Right forelimb (tissue), 1 donor: ENCODE measurements at regions not wholly inside any gene's neighbourhood (a gene's known extent, or its start where the extent isn't known, plus 50 kb on each side); places are given as distances from the start of the nearest gene placed in this dataset.

Source experiments
- DNase-seq: peaks from one replicate; pipeline ENCODE4 v3.0.0-alpha.2; 2018

- no peak for DNase-seq
Observed at GRCh38 chr11:115939104-115939730, 435.0 kb upstream of the CADM1 start.

GRCh38 chr11:115933564-115933963, 429.3 kb upstream of the CADM1 start:
- DNase-seq: no peak

- DNase-seq: no peak
Observed at GRCh38 chr11:115931548-115932083, 427.4 kb upstream of the CADM1 start.

DNA sequence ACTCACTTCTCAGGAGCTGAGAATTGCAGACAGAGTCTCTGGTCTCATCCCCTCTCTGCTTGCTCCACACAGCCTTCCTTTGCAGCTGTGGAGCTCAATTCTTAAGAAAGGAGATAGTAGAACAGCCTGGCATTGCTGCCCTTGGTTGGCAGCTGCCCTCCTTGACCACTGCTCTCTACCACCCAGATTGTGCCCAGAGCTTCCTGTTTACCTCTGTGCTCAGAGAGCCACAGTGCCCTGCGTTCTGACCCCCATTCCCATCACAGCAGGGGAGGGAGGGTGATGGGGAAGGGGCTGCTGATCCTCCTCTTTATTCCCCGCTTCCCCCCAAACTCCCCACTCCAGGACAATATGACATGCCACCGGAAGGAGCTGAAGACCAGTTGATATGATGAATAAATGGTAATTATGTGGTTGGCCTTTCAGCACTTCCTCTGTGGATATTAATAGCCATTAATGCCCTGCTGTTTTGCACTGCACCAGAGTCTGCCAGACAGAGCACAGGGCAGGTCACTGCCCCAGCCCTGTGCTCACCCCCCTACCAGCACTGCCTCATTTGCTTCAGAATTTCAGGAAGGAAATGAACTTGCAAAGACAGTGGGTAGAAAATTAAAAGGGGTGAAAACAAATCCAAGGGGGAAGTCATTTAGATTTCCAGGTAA, 426.8 kb upstream of the CADM1 start:
- DNase-seq: no peak

DNA sequence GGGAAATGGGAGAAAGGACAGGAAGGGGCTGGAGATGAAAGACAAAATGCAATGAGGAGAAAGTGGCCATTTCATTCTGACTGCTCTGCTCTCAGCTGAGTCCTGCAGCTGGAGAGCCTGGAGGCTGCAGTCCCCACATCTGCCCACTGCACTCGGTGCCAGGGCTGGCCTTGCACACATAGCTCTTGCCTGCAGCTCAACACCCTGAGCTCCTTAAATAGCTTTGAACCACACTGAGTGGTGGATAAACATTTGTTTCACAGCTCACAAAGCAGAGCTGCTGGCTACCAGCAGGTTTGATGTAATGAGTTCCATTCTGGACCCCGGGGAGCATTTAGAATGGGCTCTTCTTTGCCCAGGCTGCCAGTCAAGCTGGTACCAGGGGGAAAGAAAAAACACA, 426.1 kb upstream of the CADM1 start:
- no peak for DNase-seq

DNA sequence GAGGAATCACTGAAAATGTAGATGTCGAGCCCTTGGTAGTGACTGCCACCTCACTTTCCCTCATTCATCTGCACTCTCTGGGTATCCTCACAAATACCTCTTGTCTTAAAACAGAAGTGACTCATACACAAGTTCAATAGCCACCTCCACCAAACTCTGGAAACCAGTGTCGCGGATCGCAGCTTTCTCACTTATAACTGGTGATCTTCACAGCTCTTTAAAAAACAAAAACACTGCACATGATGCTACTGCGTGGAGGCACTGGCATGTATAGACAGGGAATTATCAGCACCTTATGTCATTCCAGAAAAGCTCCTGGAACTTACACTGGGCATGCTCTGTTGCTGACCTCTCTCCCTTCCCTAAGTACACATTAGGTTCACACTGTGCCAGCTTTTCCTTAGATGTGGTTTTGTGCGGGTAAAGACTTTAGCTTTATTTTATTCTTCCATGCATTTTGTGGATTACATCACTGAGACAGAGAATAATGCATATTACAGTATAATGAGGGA, 425.5 kb upstream of the CADM1 start:
- no peak for DNase-seq

DNA sequence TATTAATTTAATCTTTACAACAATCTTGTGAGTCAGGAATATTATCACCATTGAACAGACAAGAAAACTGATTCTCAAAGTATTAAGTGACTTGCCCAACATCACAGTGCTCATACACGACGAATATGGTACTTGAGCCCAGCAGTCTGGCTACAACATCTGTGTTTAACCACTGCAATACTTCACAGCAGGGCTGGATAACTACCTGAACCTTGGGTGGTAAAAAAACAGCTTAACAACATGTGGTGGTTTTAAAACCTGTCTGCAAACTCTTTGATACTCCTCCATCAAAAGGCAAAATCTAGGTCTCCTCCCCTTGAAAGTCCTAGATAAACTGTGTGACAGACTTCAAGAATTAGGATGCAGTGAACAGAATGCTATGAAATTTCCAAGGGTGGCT, 424.6 kb upstream of the CADM1 start:
- no peak for DNase-seq

GRCh38 chr11:115927823-115928329, 423.7 kb upstream of the CADM1 start:
- DNase-seq: no peak

DNA sequence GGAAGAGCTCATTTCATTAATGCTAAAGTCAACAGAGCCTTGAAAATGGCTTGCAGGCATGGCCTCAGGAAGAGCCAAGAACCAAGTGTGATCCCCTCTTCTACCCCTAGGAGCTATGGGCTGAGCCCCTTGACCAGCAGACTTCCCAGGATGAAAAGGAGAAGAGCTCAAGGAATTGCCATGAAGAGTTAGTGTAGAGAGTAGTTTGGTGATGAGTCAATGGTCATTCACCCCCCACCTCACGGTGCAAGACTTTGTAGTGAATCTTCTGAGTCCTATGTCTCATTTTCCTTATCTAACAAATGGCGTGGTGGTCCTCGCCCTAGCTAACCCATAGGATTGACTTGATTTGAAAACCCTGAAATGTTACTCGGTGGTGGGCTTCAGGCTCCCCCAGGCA, 422.4 kb upstream of the CADM1 start:
- DNase-seq: no peak

DNA sequence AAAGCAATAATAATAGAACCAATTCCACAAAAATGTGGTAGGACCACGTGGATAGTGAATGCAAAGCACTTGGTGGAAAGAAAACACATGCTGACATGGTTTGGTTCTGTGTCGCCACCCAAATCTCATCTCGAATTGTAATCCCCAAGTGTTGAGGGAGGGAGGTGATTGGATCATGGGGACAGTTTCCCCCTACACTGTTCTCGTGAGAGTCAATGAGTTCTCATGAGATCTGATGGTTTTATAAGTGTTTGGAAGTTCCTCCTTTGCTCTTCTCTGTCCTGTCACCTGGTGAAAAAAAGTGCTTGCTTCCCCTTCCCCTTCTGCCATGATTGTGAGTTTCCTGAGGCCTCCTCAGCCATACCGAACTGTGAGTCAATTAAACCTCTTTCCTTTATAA, 421.9 kb upstream of the CADM1 start:
- no peak for DNase-seq

DNA sequence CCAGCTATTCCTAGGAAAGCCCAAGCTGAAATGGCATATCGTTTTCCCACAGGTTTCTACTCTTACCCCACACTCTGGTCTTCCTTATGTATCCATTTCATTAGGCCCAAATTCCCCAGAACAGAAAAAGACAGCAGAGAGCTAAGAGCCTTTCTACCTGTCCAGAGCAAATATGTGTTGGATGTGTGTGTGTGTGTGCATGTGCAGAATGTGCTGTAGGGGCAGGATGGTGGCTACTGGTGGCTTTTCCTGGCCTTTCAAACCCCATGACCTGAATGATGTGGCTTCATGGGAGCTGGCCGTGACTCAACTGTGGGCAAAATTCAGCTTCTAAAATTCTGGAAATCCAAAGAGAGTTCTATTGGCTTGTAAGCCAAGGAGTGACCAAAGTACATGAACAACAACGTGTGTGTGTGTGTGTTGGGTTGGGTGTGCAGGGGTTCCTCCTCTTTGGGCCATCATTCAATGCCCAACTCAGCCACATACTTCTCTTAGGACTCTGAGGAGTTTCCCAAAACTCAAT, 421.4 kb upstream of the CADM1 start:
- DNase-seq: no peak

GRCh38 chr11:115924744-115925567, 420.7 kb upstream of the CADM1 start:
- no peak for DNase-seq

- DNase-seq: no peak
Observed at GRCh38 chr11:115922876-115923275, 418.7 kb upstream of the CADM1 start.

GRCh38 chr11:115921986-115922385, 417.8 kb upstream of the CADM1 start:
- no peak for DNase-seq

GRCh38 chr11:115921540-115921939, 417.3 kb upstream of the CADM1 start:
- no peak for DNase-seq

DNA sequence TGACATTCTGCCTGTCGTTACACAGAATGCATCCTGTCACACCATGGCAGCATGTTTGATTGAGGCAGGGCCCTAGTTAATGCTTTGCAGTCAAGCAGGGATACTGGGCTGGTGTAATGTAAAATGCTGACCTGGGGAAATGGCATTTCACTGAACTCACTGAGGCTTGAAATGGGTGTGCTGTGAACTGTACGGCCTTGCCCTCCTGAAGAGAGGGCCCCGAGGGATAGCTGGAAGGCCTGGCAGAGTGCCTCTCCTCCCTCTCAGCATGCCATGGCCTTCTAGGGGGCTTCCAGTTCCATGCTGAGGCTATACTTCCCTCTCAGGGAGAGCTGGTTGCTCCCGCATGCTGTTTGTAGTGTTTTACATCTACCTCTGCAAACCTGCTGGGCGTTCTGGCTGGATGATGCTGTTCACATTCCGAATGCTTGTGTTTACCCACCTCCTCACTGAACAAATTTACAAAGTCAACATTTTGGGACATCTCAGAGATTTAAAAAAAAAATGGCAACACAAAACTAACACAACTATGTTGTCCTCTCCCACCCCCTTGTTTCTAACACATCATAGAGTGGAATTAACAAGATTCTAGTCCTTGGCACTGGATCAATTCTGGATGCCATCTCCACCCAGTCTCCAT, 416.7 kb upstream of the CADM1 start:
- no peak for DNase-seq

DNA sequence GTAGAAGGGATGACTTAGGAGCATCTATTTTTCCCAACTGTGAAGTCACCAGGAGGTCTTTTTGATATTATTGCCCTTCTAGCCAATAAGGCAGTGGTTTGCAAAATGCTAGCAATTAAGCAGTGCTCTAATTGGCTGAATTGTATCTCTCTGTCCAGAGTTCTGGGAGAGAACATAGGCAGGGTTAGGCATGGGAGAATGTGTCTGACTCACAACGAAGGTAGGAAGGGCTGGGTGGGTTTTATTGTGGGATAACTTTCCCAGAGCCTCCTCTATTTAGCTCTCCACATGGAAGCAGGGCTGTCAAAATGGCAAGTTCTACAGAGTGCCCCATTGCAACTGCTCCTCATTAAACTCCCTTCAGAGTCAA, 415.9 kb upstream of the CADM1 start:
- DNase-seq: no peak

- no peak for DNase-seq
Observed at GRCh38 chr11:115919341-115920091, 415.3 kb upstream of the CADM1 start.

DNA sequence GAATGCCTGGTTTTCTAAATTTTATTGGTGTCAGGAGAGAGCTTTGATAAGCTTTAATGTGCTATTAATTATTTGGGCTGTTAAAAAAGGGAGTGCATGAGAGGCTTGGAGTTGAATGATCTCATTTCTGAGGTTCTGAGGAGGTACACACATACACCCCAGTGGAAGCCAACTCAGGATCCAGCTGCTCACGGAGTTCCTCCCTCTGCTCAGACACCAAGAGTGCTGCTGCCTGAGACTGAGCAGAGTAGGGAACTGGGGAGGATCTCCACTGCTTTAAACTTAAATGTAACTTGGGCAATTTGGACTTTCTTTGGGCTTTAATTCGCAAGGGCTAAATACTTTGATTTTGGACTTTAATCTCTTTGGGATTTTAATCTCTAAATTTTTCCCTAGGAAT, 414.4 kb upstream of the CADM1 start:
- DNase-seq: no peak

- DNase-seq: no peak
Observed at GRCh38 chr11:115916608-115917007, 412.4 kb upstream of the CADM1 start.

DNA sequence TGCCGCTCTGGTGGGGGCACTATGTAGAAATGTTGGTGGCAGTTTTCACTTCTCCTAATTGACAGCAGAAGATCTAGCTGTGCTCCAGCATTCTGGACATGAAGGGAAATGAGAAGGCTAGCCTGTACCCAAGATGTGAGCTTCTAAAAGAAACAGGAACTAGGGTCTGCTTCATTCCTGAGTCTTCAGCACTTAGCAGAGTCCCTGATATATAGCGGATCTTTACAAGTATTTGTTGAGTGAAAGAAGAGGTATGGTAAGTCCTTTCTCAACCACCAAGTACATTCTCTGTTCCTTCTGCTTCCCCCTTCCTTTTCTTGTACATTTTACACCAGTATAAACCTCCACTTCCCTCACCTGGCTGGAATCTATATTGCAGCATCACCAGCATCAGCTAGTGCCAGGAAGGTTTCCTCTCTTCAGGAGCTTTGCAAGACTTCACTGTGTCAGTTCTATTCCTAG, 408.3 kb upstream of the CADM1 start:
- no peak for DNase-seq
